MM.1S (cell line): ENCODE measurements at regions not wholly inside any gene's neighbourhood (a gene's known extent, or its start where the extent isn't known, plus 50 kb on each side); places are given as distances from the start of the nearest gene placed in this dataset.

Experiments
- EZH2 ChIP-seq: fragments of 300-600 bp; sonication (generic); optimal IDR thresholded peaks from 2 replicates; pipeline ENCODE3; 2017; ENCODE audit warnings: low read depth, mild to moderate bottlenecking, antibody characterized with exemption, low read length, mixed read lengths
- EZH2phosphoT487 ChIP-seq: fragments of 300-600 bp; sonication (generic); IDR thresholded peaks from 2 replicates; pipeline ENCODE4 v1.6.1; 2018; ENCODE audit warnings: antibody characterized with exemption, low read length
- TF ChIP-seq, protein P1 (sequence below): fragments of 300-600 bp; sonication (generic); IDR thresholded peaks from 2 replicates; pipeline ENCODE4 v1.5.1; 2016; ENCODE audit warnings: antibody characterized with exemption, low read length, mixed read lengths

DNA sequence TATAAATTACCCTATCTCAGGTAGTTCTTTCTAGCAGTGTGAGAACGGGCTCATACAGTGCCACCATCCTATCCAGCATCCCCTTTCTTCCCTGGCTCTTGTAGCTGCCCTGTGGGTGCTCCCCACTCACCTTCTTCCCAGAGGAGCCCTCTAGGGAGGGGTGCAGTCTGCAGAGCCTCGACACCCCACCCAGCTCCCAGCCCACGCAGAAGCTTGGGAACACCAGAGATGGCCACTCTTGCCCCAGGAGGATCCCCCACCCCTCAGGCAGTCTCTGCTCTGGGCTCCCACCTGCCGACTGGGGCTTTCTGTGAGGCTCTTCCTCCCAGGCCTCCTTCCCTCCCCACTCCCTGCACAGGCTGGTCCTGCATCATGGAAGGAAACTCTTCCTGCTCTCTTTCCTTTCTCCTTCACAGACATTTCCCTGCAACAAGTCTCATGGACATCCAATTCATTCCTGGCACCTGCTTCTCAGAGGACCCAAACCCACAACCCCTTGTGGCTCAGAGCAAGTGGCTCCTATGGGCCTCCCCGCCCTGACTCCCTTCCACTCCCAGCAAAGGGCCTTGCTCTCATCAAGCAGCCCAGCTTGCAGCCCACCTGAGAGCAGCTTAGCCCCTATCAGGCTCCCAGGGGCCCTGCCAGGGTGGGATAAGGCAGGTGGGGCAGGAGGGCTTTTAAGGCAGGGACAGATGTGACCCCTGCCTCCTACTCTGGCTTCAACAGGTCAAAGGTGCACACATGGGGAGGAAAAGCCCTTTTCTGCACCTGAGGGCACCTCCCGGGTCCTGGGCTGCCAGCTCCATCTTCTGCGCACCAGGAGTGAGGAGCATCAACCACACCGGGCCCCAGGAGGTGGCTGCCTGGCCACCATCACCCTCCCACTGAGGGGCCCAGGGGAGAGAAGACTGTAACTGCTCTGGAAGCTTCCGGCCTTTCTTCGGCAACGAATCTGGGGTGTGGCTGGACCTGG, 263.8 kb upstream of the TNRC6C start:
- TF ChIP-seq, protein P1, sequence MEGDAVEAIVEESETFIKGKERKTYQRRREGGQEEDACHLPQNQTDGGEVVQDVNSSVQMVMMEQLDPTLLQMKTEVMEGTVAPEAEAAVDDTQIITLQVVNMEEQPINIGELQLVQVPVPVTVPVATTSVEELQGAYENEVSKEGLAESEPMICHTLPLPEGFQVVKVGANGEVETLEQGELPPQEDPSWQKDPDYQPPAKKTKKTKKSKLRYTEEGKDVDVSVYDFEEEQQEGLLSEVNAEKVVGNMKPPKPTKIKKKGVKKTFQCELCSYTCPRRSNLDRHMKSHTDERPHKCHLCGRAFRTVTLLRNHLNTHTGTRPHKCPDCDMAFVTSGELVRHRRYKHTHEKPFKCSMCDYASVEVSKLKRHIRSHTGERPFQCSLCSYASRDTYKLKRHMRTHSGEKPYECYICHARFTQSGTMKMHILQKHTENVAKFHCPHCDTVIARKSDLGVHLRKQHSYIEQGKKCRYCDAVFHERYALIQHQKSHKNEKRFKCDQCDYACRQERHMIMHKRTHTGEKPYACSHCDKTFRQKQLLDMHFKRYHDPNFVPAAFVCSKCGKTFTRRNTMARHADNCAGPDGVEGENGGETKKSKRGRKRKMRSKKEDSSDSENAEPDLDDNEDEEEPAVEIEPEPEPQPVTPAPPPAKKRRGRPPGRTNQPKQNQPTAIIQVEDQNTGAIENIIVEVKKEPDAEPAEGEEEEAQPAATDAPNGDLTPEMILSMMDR: no peak
- TF ChIP-seq EZH2 (no peak), EZH2phosphoT487 (no peak)
